GM12801 (cell line): ENCODE measurements at regions not wholly inside any gene's neighbourhood (a gene's known extent, or its start where the extent isn't known, plus 50 kb on each side); places are given as distances from the start of the nearest gene placed in this dataset.

Experiments used
- TF ChIP-seq, protein P1 (sequence below): IDR thresholded peaks from one replicate; pipeline ENCODE4 v1.5.1; 2011; ENCODE audit warnings: control low read depth; ENCODE audit not compliant: insufficient read length; ENCODE audit errors: extremely low read depth

- TF ChIP-seq, protein P1, sequence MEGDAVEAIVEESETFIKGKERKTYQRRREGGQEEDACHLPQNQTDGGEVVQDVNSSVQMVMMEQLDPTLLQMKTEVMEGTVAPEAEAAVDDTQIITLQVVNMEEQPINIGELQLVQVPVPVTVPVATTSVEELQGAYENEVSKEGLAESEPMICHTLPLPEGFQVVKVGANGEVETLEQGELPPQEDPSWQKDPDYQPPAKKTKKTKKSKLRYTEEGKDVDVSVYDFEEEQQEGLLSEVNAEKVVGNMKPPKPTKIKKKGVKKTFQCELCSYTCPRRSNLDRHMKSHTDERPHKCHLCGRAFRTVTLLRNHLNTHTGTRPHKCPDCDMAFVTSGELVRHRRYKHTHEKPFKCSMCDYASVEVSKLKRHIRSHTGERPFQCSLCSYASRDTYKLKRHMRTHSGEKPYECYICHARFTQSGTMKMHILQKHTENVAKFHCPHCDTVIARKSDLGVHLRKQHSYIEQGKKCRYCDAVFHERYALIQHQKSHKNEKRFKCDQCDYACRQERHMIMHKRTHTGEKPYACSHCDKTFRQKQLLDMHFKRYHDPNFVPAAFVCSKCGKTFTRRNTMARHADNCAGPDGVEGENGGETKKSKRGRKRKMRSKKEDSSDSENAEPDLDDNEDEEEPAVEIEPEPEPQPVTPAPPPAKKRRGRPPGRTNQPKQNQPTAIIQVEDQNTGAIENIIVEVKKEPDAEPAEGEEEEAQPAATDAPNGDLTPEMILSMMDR, result no peak
Measured at GRCh38 chr7:131753620-131754222, 197.3 kb upstream of the PODXL start.

GRCh38 chr7:131747658-131748232, 191.3 kb upstream of the PODXL start:
- TF ChIP-seq, protein P1, result no peak

GRCh38 chr7:131745390-131746248, 189.2 kb upstream of the PODXL start:
- TF ChIP-seq, protein P1, result no peak

DNA sequence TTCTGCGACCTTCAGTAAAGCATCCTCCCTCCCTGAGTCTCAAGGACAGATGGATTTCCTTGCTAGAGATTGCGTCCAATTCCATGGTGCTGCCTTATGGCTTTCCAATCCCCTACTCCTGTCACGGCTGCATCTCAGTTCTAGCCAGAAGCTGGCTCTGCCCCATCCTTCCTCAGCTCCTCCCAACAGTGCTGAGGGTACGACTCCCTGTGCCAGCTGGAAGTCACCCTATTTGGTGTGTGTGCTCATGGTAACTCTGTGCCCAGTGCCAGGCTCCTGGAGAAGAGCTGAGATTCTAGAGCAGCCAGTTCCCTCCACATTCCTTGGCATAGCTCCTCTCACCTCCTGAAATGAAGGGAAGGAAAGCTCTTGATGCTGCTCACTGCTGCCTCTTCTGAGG, 185.0 kb upstream of the PODXL start:
- TF ChIP-seq, protein P1, result no peak

DNA sequence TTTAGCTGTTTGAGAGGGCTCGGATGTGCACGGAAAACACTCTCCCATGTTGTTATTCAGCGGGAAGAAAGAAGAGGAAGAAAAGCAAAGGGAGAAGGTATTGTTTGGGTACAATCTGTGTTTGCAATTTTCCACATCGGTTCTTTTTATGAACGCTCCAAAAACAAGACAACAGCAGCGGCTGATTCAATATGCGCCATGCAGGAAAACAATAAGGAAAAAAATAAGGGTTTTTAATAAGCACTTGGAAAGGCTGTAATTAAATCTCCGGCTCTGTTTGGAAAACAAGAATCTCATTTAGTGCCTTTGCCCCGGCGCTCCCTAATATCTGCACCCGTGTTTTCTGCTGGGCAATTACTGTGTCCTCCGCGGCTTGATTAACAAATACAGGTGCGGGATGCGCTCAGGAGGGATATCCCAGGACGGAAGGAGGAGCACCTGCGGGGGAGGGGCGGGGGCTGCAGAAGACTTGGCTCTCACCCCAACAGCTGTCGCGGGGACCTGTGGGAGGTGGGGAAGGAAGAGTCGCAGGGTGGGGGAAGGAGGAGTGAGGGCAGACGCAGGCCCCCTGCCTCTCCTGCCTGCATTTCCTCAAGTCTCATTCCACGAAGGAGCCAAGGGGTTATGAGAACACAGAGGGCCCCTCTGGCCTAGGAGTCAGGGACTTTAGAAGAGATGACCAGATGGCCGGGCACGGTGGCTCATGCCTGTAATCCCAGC, 181.5 kb upstream of the PODXL start:
- TF ChIP-seq, protein P1, result no peak

DNA sequence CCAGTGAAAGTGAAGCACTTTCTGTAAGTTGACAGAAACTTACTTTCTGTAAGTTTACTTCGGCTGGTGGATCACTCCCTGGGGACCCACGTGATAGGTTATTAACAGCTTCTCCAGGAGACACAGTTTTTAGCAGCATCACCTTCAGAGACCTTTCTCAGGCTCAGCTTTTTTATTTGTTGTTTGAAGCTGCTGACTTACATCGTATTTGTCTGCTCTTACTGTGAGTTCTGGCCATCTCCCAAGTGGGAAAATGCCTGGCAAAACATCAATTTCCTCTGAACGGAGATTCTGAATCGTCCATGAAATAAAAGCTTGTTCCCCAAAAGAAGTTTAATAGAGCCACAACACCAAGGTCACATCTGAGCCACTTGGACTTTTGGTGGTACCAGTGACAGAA, 178.7 kb upstream of the PODXL start:
- TF ChIP-seq, protein P1, result no peak

- TF ChIP-seq, protein P1, result no peak
Measured at GRCh38 chr7:131733604-131734003, 177.2 kb upstream of the PODXL start.
